ENCODE measurements at regions not wholly inside any gene's neighbourhood (a gene's known extent, or its start where the extent isn't known, plus 50 kb on each side); places are given as distances from the start of the nearest gene placed in this dataset.
A peak's percentile ranks its signal among the peaks of the same experiment; 100 is the strongest.

DNA sequence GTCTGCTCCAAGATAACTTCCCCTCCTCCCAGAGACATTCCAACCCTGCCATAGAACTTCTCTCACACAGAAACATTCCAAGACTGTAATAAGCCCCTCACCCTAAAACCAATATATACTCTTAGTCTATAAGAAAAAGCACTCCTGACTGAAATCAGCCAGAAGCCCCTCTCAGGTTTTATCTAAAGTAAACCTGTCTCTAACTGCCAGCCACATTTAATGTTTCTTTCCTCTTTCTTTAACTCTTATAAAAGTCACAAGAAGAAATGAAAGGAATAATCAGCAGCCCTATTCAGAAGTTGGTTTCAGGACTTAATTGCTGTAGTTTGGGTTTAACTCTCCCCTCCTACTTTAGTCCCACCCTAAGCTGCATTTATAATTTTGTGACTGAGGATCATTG, 165.0 kb upstream of the ZCCHC13 start:
- H3K4me1 ChIP-seq (ENCODE audit: control insufficient read depth in 2 of 2, insufficient read depth in 2 of 2, low read length in 2 of 2), result no peaks in the 10 kb centered on the region
- Mint-ChIP-seq H3K4me1 (no peaks in the 10 kb centered on the region), H3K9me3 (ENCODE audit: insufficient read depth) (peaks cover 3% of the 10 kb centered on the region), H3K4me3 (no peak overlapping the region), H3K27me3 (no peaks in the 10 kb centered on the region), H3K27ac (no peak overlapping the region)
- ChIA-PET CTCF (no interaction called here), POLR2A (no interaction called here)
- no peaks in the 10 kb centered on the region for H3K79me2 ChIP-seq (ENCODE audit: control insufficient read depth, insufficient read depth, low read length)
- H3K9me3 ChIP-seq (ENCODE audit: control extremely low read depth in 1 of 3, control insufficient read depth in 2 of 3, insufficient read depth in 1 of 3, low read length in 2 of 3), result no peaks in the 10 kb centered on the region
- DNase-seq (no peak), ATAC-seq (ENCODE audit: low read depth) (no peak)
- no peak overlapping the region for H2AFZ ChIP-seq (ENCODE audit: insufficient read depth, low read depth, low read length, poor library complexity, severe bottlenecking)
- no peak overlapping the region for H3K4me3 ChIP-seq (ENCODE audit: control extremely low read depth in 1 of 5, extremely low read depth in 1 of 5, insufficient read depth in 1 of 5, low read depth in 2 of 5, low read length in 4 of 5)
- intact Hi-C loops (cut with micrococcal nuclease), result loop anchor here (10.0 kb wide), 1 partner anchor 206 kb away; no protein-coding TSS in a partner anchor
- H3K27me3 ChIP-seq (replicated peaks in 1 of 4; ENCODE audit: control extremely low read depth in 1 of 4, control insufficient read depth in 3 of 4, insufficient read depth in 4 of 4, low read length in 3 of 4), result no peaks in the 10 kb centered on the region
- H3K27ac ChIP-seq (ENCODE audit: low read length in 2 of 2), result no peak overlapping the region
- H3K9ac ChIP-seq (ENCODE audit: low read length), result no peak overlapping the region
- no peak overlapping the region for H3K4me2 ChIP-seq (replicated peaks; ENCODE audit: low read depth, low read length, poor library complexity, severe bottlenecking)
- H3K36me3 ChIP-seq (replicated peaks in 1 of 2; ENCODE audit: control extremely low read depth in 1 of 2, control insufficient read depth in 1 of 2, extremely low read depth in 1 of 2, insufficient read depth in 2 of 2, low read length in 1 of 2), result no peaks in the 10 kb centered on the region
- no peak for TF ChIP-seq EZH2 (IDR thresholded peaks at IDR 0.05; ENCODE audit: borderline replicate concordance, insufficient read depth, low read depth, low read length, poor library complexity, severe bottlenecking)
- TF ChIP-seq CTCF (IDR thresholded peaks at IDR 0.05), result no peak
- H4K20me1 ChIP-seq (ENCODE audit: control insufficient read depth, insufficient read depth, low read length, poor library complexity, severe bottlenecking), result no peaks in the 10 kb centered on the region

DNA sequence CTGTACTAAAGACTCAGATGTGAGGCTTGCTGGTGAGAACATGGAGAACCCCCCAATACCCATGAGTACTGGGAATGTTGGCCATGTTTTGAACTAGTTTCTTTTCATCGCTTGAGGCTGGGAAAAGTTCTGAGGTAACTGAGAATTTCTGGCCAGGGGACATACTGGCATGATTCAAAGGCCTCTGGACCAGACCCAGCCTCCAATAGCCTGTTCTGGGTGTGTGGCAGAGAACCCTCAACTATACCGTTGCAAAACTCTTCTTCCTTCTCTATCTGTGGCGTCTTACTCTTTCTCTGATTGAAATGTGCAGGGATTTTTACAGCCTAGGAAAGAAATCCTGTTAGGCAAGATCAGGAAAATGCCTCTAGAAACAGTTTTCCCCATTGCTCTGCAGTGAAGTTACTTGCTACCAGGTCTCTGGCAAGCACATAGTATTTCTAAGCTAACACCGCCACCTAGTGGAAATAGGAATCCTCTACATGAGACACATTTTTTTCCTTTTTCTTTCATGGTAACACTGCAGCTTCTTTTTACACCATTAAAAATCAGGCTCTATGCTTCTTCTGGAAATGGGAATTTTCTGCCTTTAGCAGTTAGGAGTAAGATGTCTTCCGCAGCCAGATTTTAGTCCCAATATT, 170.7 kb upstream of the ZCCHC13 start:
- no peaks in the 10 kb centered on the region for H3K27me3 ChIP-seq (replicated peaks in 1 of 4; ENCODE audit: control extremely low read depth in 1 of 4, control insufficient read depth in 3 of 4, insufficient read depth in 4 of 4, low read length in 3 of 4)
- no peaks in the 10 kb centered on the region for H4K20me1 ChIP-seq (ENCODE audit: control insufficient read depth, insufficient read depth, low read length, poor library complexity, severe bottlenecking)
- TF ChIP-seq EZH2 (IDR thresholded peaks at IDR 0.05; ENCODE audit: borderline replicate concordance, insufficient read depth, low read depth, low read length, poor library complexity, severe bottlenecking) (no peak), CTCF (IDR thresholded peaks at IDR 0.05) (peak; percentile 72)
- H3K4me1 ChIP-seq (ENCODE audit: control insufficient read depth in 2 of 2, insufficient read depth in 2 of 2, low read length in 2 of 2), result no peaks in the 10 kb centered on the region
- Mint-ChIP-seq H3K4me3 (no peak overlapping the region), H3K27me3 (no peaks in the 10 kb centered on the region), H3K27ac (no peak overlapping the region), H3K4me1 (no peaks in the 10 kb centered on the region), H3K9me3 (ENCODE audit: insufficient read depth) (no peaks in the 10 kb centered on the region)
- H3K4me3 ChIP-seq (ENCODE audit: control extremely low read depth in 1 of 5, extremely low read depth in 1 of 5, insufficient read depth in 1 of 5, low read depth in 2 of 5, low read length in 4 of 5), result no peak overlapping the region
- ChIA-PET POLR2A (no interaction called here), CTCF (interaction anchor here (0.8 to 2.9 kb wide), 4 partner anchors 211 to 1888 kb away, joined by 3 to 18 read pairs (median 4); no protein-coding TSS in a partner anchor)
- no peaks in the 10 kb centered on the region for H3K79me2 ChIP-seq (ENCODE audit: control insufficient read depth, insufficient read depth, low read length)
- ATAC-seq (ENCODE audit: low read depth), result no peak
- DNase-seq, result peak; percentile 49
- no peak overlapping the region for H2AFZ ChIP-seq (ENCODE audit: insufficient read depth, low read depth, low read length, poor library complexity, severe bottlenecking)
- no peak overlapping the region for H3K9ac ChIP-seq (ENCODE audit: low read length)
- no peaks in the 10 kb centered on the region for H3K36me3 ChIP-seq (replicated peaks in 1 of 2; ENCODE audit: control extremely low read depth in 1 of 2, control insufficient read depth in 1 of 2, extremely low read depth in 1 of 2, insufficient read depth in 2 of 2, low read length in 1 of 2)
- no peak overlapping the region for H3K27ac ChIP-seq (ENCODE audit: low read length in 2 of 2)
- no peaks in the 10 kb centered on the region for H3K9me3 ChIP-seq (ENCODE audit: control extremely low read depth in 1 of 3, control insufficient read depth in 2 of 3, insufficient read depth in 1 of 3, low read length in 2 of 3)
- intact Hi-C loops (cut with micrococcal nuclease), result loop anchor here (10.0 kb wide), 1 partner anchor 212 kb away; no protein-coding TSS in a partner anchor
- 100% methylated on average over 1 of the region's 5 CpGs for WGBS (ENCODE audit: insufficient coverage)
- H3K4me2 ChIP-seq (replicated peaks; ENCODE audit: low read depth, low read length, poor library complexity, severe bottlenecking), result no peak overlapping the region
